ENCODE measurements at regions not wholly inside any gene's neighbourhood (a gene's known extent, or its start where the extent isn't known, plus 50 kb on each side); places are given as distances from the start of the nearest gene placed in this dataset.

DNA sequence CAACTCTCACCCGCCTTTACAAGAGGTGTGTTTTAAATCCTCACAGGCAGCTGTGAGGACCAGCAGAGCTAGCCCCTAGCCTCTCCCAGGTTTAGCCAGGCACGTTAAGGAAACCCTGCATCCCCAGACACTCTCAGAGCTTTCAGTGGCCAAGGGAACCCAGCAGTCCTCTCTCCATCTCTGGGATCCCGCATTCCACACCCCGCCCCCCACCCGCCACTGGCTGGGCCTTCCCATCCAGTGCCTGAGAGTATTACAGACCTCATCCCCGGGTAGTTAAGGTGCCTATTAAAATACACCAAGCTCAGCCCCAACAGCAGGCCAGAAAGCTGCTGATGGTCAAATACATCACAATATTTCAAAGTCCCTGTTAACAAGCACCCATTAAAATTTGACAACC lies 256.2 kb downstream of the BCOR start:
- no peak for DNase-seq (ENCODE audit: low spot score)
- no peak for TF ChIP-seq CTCF (IDR thresholded peaks at IDR 0.05; ENCODE audit: extremely low read depth, missing control alignments)

- TF ChIP-seq CTCF (IDR thresholded peaks at IDR 0.05; ENCODE audit: extremely low read depth, missing control alignments) = no peak
- no peak for DNase-seq (ENCODE audit: low spot score)
These were observed 255.3 kb downstream of the BCOR start for GRCh38 chrX:39842281-39842973.

DNA sequence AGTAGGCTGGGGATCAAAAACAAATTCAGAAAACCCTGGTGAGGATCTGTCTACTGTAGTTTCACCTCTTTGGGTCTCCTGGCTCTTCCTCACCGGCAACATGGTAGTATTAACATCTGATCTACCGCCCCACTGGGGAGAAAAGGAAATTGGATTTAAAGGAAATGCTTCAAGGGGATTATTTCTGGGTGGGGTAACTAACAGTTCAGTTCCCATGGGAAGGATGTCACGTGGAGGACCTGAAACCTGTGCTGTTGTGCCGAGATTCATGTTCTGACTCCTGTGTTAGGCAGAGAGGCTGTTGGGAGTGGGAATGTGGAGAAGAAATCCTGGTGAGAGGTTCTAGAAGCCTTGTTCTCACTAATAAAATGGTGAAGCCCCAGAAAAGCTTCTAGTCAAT lies 254.4 kb downstream of the BCOR start:
- no peak for TF ChIP-seq CTCF (IDR thresholded peaks at IDR 0.05; ENCODE audit: extremely low read depth, missing control alignments)
- no peak for DNase-seq (ENCODE audit: low spot score)

- no peak for TF ChIP-seq CTCF (IDR thresholded peaks at IDR 0.05; ENCODE audit: extremely low read depth, missing control alignments)
These were observed 252.5 kb downstream of the BCOR start for GRCh38 chrX:39845233-39845632.

DNA sequence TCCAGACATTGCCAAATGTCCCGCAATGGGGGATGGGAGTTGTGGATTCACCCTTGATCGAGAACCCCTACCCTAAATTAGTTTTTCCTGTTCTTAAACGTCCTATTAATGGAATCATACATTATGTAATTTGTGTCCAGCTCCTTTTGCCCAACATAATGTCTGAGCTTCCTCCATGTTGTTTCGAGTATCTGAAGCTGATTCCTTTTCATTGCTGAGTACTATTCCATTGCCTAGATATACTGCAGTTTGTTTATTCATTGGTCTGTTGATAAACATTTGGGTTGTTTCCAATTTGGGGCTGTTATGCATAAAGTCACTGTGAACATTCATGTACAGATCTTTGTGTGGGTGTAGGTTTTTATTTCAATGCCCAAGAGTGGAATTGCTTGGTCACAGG lies 251.3 kb downstream of the BCOR start:
- no peak for TF ChIP-seq CTCF (IDR thresholded peaks at IDR 0.05; ENCODE audit: extremely low read depth, missing control alignments)
- DNase-seq (ENCODE audit: low spot score) = no peak

More at GRCh38 chrX:39845233-39845632, 252.5 kb downstream of the BCOR start:
- no peak for DNase-seq (ENCODE audit: low spot score)

GRCh38 chrX:39848243-39848642 lies 249.5 kb downstream of the BCOR start:
- no peak for DNase-seq (ENCODE audit: low spot score)
- no peak for TF ChIP-seq CTCF (IDR thresholded peaks at IDR 0.05; ENCODE audit: extremely low read depth, missing control alignments)

GRCh38 chrX:39848900-39849299 lies 248.9 kb downstream of the BCOR start:
- no peak for DNase-seq (ENCODE audit: low spot score)
- no peak for TF ChIP-seq CTCF (IDR thresholded peaks at IDR 0.05; ENCODE audit: extremely low read depth, missing control alignments)
